Keratinocyte (primary cell): ENCODE measurements at regions not wholly inside any gene's neighbourhood (a gene's known extent, or its start where the extent isn't known, plus 50 kb on each side); places are given as distances from the start of the nearest gene placed in this dataset.

Experiments used
- DNase-seq: peaks from one replicate; pipeline ENCODE4 v3.0.0-alpha.2; 2011; ENCODE audit warnings: low read depth, missing footprints, low spot score
- FAIRE-seq: peaks from 2 replicates; lab custom pipeline; 2011; peaks lifted over from hg19 to GRCh38; lab: Jason Lieb, UNC
- H2AFZ ChIP-seq: 2 replicates; pipeline ENCODE4 v1.6.0; 2012; ENCODE audit warnings: low read length, control low read depth, inconsistent platforms; ENCODE audit not compliant: control insufficient read depth
- H3K27ac ChIP-seq: 2 replicates; pipeline ENCODE4 v1.5.1; 2011; ENCODE audit warnings: low read length; ENCODE audit not compliant: control insufficient read depth, insufficient read depth
- H3K27me3 ChIP-seq: 3 replicates; pipeline ENCODE4 v1.6.0; 2011; ENCODE audit warnings: low read length; ENCODE audit not compliant: control insufficient read depth, insufficient read depth; ENCODE audit errors: extremely low read depth
- H3K36me3 ChIP-seq, 2 experiments: 2 replicates in 1 of 2; 3 replicates in 1 of 2; pipeline ENCODE4 v1.5.1; 2011; ENCODE audit warnings: low read length in 2 of 2, mild to moderate bottlenecking in 1 of 2; ENCODE audit not compliant: control insufficient read depth in 2 of 2, insufficient read depth in 2 of 2; ENCODE audit errors: extremely low read depth in 1 of 2
- H3K4me1 ChIP-seq: 3 replicates; pipeline ENCODE4 v1.5.1; 2011; ENCODE audit warnings: low read length; ENCODE audit not compliant: control insufficient read depth, insufficient read depth; ENCODE audit errors: extremely low read depth
- H3K4me2 ChIP-seq: 3 replicates; pipeline ENCODE4 v1.6.0; 2011; ENCODE audit warnings: low read depth, low read length; ENCODE audit not compliant: control insufficient read depth, insufficient read depth; ENCODE audit errors: extremely low read depth
- H3K4me3 ChIP-seq, 3 experiments: fragments of 200-600 bp in 1 of 3; sonication (generic) in 1 of 3; 2 replicates in 2 of 3; 3 replicates in 1 of 3; pipeline ENCODE4 v1.5.1; 2011 to 2016; ENCODE audit warnings: low read length in 3 of 3, mild to moderate bottlenecking in 3 of 3, control low read depth in 2 of 3, inconsistent platforms in 1 of 3, low read depth in 1 of 3, mixed read lengths in 1 of 3, mixed run types in 1 of 3, moderate library complexity in 1 of 3; ENCODE audit not compliant: control insufficient read depth in 2 of 3, insufficient read depth in 2 of 3; ENCODE audit errors: extremely low read depth in 1 of 3
- H3K79me2 ChIP-seq: 2 replicates; pipeline ENCODE4 v1.6.0; 2012; ENCODE audit warnings: low read length; ENCODE audit not compliant: control insufficient read depth, insufficient read depth
- H3K9ac ChIP-seq: 3 replicates; pipeline ENCODE4 v1.6.0; 2011; ENCODE audit warnings: low read length; ENCODE audit not compliant: control insufficient read depth, insufficient read depth; ENCODE audit errors: extremely low read depth
- H3K9me1 ChIP-seq: 3 replicates; pipeline ENCODE4 v1.6.0; 2011; ENCODE audit warnings: low read length; ENCODE audit not compliant: control insufficient read depth, insufficient read depth; ENCODE audit errors: extremely low read depth
- H3K9me3 ChIP-seq: 2 replicates; pipeline ENCODE4 v1.5.1; 2012; ENCODE audit warnings: low read depth, low read length; ENCODE audit not compliant: control insufficient read depth
- H4K20me1 ChIP-seq: 3 replicates; pipeline ENCODE4 v1.6.0; 2011; ENCODE audit warnings: low read length; ENCODE audit not compliant: control insufficient read depth, insufficient read depth; ENCODE audit errors: extremely low read depth
- CTCF ChIP-seq, 3 experiments: IDR thresholded peaks in 1 of 3; conservative IDR thresholded peaks in 1 of 3; optimal IDR thresholded peaks in 1 of 3; 2 replicates in 2 of 3; 3 replicates in 1 of 3; pipeline versions ENCODE3 to v1.5.1; 2011; ENCODE audit warnings: low read length in 3 of 3, mild to moderate bottlenecking in 3 of 3, moderate library complexity in 2 of 3, control low read depth in 1 of 3, inconsistent platforms in 1 of 3; ENCODE audit not compliant: insufficient read depth in 2 of 3; ENCODE audit errors: extremely low read depth in 1 of 3
- EZH2 ChIP-seq: IDR thresholded peaks from one replicate; pipeline ENCODE4 v1.6.1; 2012; ENCODE audit warnings: inconsistent platforms, mild to moderate bottlenecking, low read length, moderate library complexity
- dilution Hi-C: fragments of 300-500 bp; cut with MboI; formaldehyde crosslinking; loops from one replicate; pipeline ENCODE4 v1.7.0; 2020; ENCODE audit warnings: low sequenced_read_pairs; ENCODE audit not compliant: extremely low pct_ligation_motif_present

- H3K4me1 ChIP-seq, result no peaks in the 10 kb centered on the region
- H3K4me3 ChIP-seq, result no peak overlapping the region
- peaks cover 2% of the 10 kb centered on the region for H3K9me3 ChIP-seq
- DNase-seq (no peak), FAIRE-seq (no peak)
- peaks cover 2% of the 10 kb centered on the region for H3K79me2 ChIP-seq
- H3K27me3 ChIP-seq, result no peaks in the 10 kb centered on the region
- no peak overlapping the region for H2AFZ ChIP-seq
- dilution Hi-C loops, result no loop called here
- H3K4me2 ChIP-seq, result no peak overlapping the region
- TF ChIP-seq CTCF (optimal IDR thresholded peaks at IDR 0.05 in 1 of 3, IDR thresholded peaks at IDR 0.05 in 1 of 3, conservative IDR thresholded peaks at IDR 0.05 in 1 of 3; ENCODE audit: extremely low read depth in 1 of 3, insufficient read depth in 2 of 3, low read length in 3 of 3) (no peak), EZH2 (no peak)
- H3K27ac ChIP-seq, result no peak overlapping the region
- H3K9ac ChIP-seq, result no peak overlapping the region
- no peaks in the 10 kb centered on the region for H3K9me1 ChIP-seq
- peaks cover 0 to 3% of the 10 kb centered on the region in 2 experiments for H3K36me3 ChIP-seq
- no peaks in the 10 kb centered on the region for H4K20me1 ChIP-seq
Measured at GRCh38 chr2:226641008-226641407, 158.6 kb downstream of the IRS1 start.

GRCh38 chr2:226640501-226640900 is 159.1 kb downstream of the IRS1 start:
- Histone ChIP-seq H3K4me3 (no peak overlapping the region), H3K27me3 (no peaks in the 10 kb centered on the region), H3K79me2 (peaks cover 2% of the 10 kb centered on the region), H3K9me1 (no peaks in the 10 kb centered on the region), H3K9ac (no peak overlapping the region), H3K27ac (no peak overlapping the region), H3K36me3 (no peaks in the 10 kb centered on the region), H3K4me1 (no peaks in the 10 kb centered on the region), H3K4me2 (no peak overlapping the region), H4K20me1 (no peaks in the 10 kb centered on the region), H3K9me3 (peaks cover 2% of the 10 kb centered on the region), H2AFZ (no peak overlapping the region)
- DNase-seq (no peak), FAIRE-seq (no peak)
- dilution Hi-C loops, result no loop called here
- TF ChIP-seq CTCF (optimal IDR thresholded peaks at IDR 0.05 in 1 of 3, IDR thresholded peaks at IDR 0.05 in 1 of 3, conservative IDR thresholded peaks at IDR 0.05 in 1 of 3; ENCODE audit: extremely low read depth in 1 of 3, insufficient read depth in 2 of 3, low read length in 3 of 3) (no peak), EZH2 (no peak)
